ENCODE measurements at regions not wholly inside any gene's neighbourhood (a gene's known extent, or its start where the extent isn't known, plus 50 kb on each side); places are given as distances from the start of the nearest gene placed in this dataset.

- ATAC-seq = no peak
- Histone ChIP-seq H3K27me3 (ENCODE audit: insufficient read depth in 3 of 3, low read length in 2 of 3) (no peaks in the 10 kb centered on the region), H3K4me1 (no peaks in the 10 kb centered on the region), H3K27ac (no peak overlapping the region), H3K36me3 (ENCODE audit: insufficient read depth in 1 of 2, low read depth in 1 of 2) (no peaks in the 10 kb centered on the region), H3K9me3 (no peaks in the 10 kb centered on the region), H3K4me3 (no peak overlapping the region)
- DNase-seq = no peak
- intact Hi-C loops (cut with DNase I) = no loop called here
- no peak for TF ChIP-seq CTCF (IDR thresholded peaks at IDR 0.05)
- WGBS, 3 donors = 46 to 59% (median 46%) methylated on average over 4 of the region's 4 CpGs
These were observed 815.3 kb downstream of the TUSC7 start for GRCh38 chr3:117524890-117525289.

GRCh38 chr3:117526470-117527079, 817.0 kb downstream of the TUSC7 start:
- intact Hi-C loops (cut with DNase I) = no loop called here
- peak; percentile 32 for TF ChIP-seq CTCF (IDR thresholded peaks at IDR 0.05)
- Histone ChIP-seq H3K4me1 (no peaks in the 10 kb centered on the region), H3K4me3 (no peak overlapping the region), H3K9me3 (no peaks in the 10 kb centered on the region), H3K27ac (no peak overlapping the region), H3K36me3 (ENCODE audit: insufficient read depth in 1 of 2, low read depth in 1 of 2) (no peaks in the 10 kb centered on the region), H3K27me3 (ENCODE audit: insufficient read depth in 3 of 3, low read length in 2 of 3) (no peaks in the 10 kb centered on the region)
- WGBS, 3 donors = 49 to 56% (median 50%) methylated on average over 3 of the region's 3 CpGs
- no peak for DNase-seq
- ATAC-seq = no peak

- H3K9me3 ChIP-seq = no peaks in the 10 kb centered on the region
- ATAC-seq (no peak), DNase-seq (no peak)
- no peaks in the 10 kb centered on the region for H3K36me3 ChIP-seq (ENCODE audit: insufficient read depth in 1 of 2, low read depth in 1 of 2)
- H3K4me1 ChIP-seq = no peaks in the 10 kb centered on the region
- 72 to 77% (median 74%) methylated on average over 2 of the region's 2 CpGs for WGBS, 3 donors
- H3K27me3 ChIP-seq (ENCODE audit: insufficient read depth in 3 of 3, low read length in 2 of 3) = no peaks in the 10 kb centered on the region
- TF ChIP-seq CTCF (IDR thresholded peaks at IDR 0.05) = no peak
- H3K27ac ChIP-seq = no peak overlapping the region
- intact Hi-C loops (cut with DNase I) = no loop called here
- no peak overlapping the region for H3K4me3 ChIP-seq
These were observed 817.8 kb downstream of the TUSC7 start for GRCh38 chr3:117527346-117527745.

- ATAC-seq = no peak
- 79 to 93% (median 84%) methylated on average over 1 of the region's 1 CpG for WGBS, 3 donors
- Histone ChIP-seq H3K27me3 (ENCODE audit: insufficient read depth in 3 of 3, low read length in 2 of 3) (no peaks in the 10 kb centered on the region), H3K36me3 (ENCODE audit: insufficient read depth in 1 of 2, low read depth in 1 of 2) (no peaks in the 10 kb centered on the region), H3K27ac (no peak overlapping the region), H3K9me3 (no peaks in the 10 kb centered on the region), H3K4me3 (no peak overlapping the region), H3K4me1 (no peaks in the 10 kb centered on the region)
- no peak for DNase-seq
- no peak for TF ChIP-seq CTCF (IDR thresholded peaks at IDR 0.05)
- intact Hi-C loops (cut with DNase I) = no loop called here
These were observed 819.1 kb downstream of the TUSC7 start for GRCh38 chr3:117528688-117529087.
